Gastroesophageal sphincter (tissue), 4 donors: ENCODE measurements at regions not wholly inside any gene's neighbourhood (a gene's known extent, or its start where the extent isn't known, plus 50 kb on each side); places are given as distances from the start of the nearest gene placed in this dataset.

Experiments
- ATAC-seq: fragments of 150-250 bp; one replicate; pipeline ENCODE4 v1.9.1; 2016; ENCODE audit warnings: mild to moderate bottlenecking, moderate library complexity
- H3K27ac ChIP-seq, 4 donors: fragments of 200-600 bp; sonication (generic) in 3 of 4; 1 replicate in 3 of 4; 2 replicates in 1 of 4; pipeline ENCODE4 v1.5.1; 2016 to 2019
- H3K27me3 ChIP-seq: fragments of 200-600 bp; sonication (generic); one replicate; pipeline ENCODE4 v1.5.1; 2019
- H3K36me3 ChIP-seq, 2 donors: fragments of 200-600 bp; sonication (generic); one replicate each; pipeline ENCODE4 v1.5.1; 2019; ENCODE audit warnings: control low read depth in 1 of 2
- H3K4me1 ChIP-seq, 3 donors: fragments of 200-600 bp; sonication (generic); 1 replicate in 2 of 3; 2 replicates in 1 of 3; pipeline ENCODE4 v1.5.1; 2016 to 2019; ENCODE audit warnings: control low read depth in 2 of 3
- H3K4me3 ChIP-seq, 2 donors: fragments of 200-600 bp; sonication (generic); one replicate each; pipeline ENCODE4 v1.5.1; 2019; ENCODE audit warnings: mild to moderate bottlenecking in 1 of 2, moderate library complexity in 1 of 2
- H3K9me3 ChIP-seq, 3 donors: fragments of 200-600 bp; sonication (generic); one replicate each; pipeline ENCODE4 v1.5.1; 2017 to 2019; ENCODE audit warnings: control low read depth in 2 of 3
- EP300 ChIP-seq: sonication (generic); formaldehyde crosslinking; IDR thresholded peaks from one replicate; pipeline ENCODE4 v1.6.1; 2017; ENCODE audit warnings: antibody characterized with exemption, mild to moderate bottlenecking
- POLR2A ChIP-seq, 2 donors: fragments of 450-650 bp; IDR thresholded peaks; one replicate each; pipeline ENCODE4 v1.6.1; 2017; ENCODE audit warnings: antibody characterized with exemption in 2 of 2, mild to moderate bottlenecking in 2 of 2, moderate library complexity in 1 of 2
- POLR2AphosphoS5 ChIP-seq: sonication (generic); formaldehyde crosslinking; IDR thresholded peaks from one replicate; pipeline ENCODE4 v1.6.1; 2017; ENCODE audit warnings: antibody characterized with exemption
- WGBS, 2 donors: methylation state at CpG; one replicate each; pipeline ENCODE4 v1.1.5; 2018; ENCODE audit warnings: low coverage in 1 of 2; 5-methylcytosine and 5-hydroxymethylcytosine counted together
- TF ChIP-seq, protein P1 (sequence below), 4 experiments: fragments of 200-600 bp in 2 of 4; fragments of 450-650 bp in 2 of 4; sonication (generic) in 1 of 4; IDR thresholded peaks; one replicate each; pipeline ENCODE4 v1.5.1; 2017 to 2019; ENCODE audit warnings: antibody characterized with exemption in 4 of 4, mild to moderate bottlenecking in 2 of 4, moderate library complexity in 2 of 4

DNA sequence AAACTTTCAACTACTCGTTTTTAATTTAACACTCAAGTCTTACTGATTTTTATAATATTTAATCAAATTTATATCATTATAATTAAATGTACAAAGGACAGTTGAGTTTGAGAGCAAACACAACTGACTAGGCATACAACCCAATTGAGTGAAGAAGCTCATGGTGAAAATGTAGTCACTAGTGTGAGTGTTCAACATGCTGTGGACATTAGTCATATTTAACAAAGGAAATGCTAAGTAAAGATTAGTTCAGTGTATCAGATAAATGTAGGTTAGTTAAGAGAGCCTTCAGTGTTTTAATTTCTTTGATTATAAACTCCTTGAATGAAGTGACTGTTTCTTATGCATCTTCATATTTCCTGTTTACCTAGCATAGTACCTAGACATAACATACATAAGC lies 444.2 kb upstream of the GOLIM4 start:
- H3K9me3 ChIP-seq: no peaks in the 10 kb centered on the region
- H3K4me1 ChIP-seq: no peaks in the 10 kb centered on the region
- ATAC-seq: no peak
- H3K36me3 ChIP-seq: no peaks in the 10 kb centered on the region
- H3K4me3 ChIP-seq: no peak overlapping the region
- no peaks in the 10 kb centered on the region for H3K27me3 ChIP-seq
- TF ChIP-seq POLR2A (IDR thresholded peaks at IDR 0.05) (no peak), EP300 (no peak), POLR2AphosphoS5 (no peak)
- TF ChIP-seq, protein P1, sequence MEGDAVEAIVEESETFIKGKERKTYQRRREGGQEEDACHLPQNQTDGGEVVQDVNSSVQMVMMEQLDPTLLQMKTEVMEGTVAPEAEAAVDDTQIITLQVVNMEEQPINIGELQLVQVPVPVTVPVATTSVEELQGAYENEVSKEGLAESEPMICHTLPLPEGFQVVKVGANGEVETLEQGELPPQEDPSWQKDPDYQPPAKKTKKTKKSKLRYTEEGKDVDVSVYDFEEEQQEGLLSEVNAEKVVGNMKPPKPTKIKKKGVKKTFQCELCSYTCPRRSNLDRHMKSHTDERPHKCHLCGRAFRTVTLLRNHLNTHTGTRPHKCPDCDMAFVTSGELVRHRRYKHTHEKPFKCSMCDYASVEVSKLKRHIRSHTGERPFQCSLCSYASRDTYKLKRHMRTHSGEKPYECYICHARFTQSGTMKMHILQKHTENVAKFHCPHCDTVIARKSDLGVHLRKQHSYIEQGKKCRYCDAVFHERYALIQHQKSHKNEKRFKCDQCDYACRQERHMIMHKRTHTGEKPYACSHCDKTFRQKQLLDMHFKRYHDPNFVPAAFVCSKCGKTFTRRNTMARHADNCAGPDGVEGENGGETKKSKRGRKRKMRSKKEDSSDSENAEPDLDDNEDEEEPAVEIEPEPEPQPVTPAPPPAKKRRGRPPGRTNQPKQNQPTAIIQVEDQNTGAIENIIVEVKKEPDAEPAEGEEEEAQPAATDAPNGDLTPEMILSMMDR (IDR thresholded peaks at IDR 0.05): no peak
- WGBS, 2 donors: 38 to 73% methylated on average over 1 of the region's 1 CpG
- H3K27ac ChIP-seq: no peak overlapping the region

DNA sequence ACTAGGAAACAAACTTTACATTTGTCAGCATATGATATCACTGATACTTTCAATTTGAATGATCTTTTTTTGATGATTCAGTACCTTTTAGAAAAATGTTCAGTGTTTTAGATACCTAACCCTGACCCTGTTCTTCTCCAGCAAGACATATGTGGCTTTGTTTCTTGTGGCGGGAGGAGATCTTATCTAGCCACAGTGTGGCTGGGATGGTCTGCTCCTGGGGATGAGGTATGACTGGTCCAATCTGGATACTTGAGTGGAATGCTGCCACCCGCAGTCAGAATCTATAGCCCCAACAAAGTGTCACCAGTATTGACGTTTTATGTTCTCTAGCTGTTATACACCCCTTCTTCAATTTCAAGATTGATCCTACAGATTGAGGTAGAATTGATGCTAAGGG lies 439.0 kb upstream of the GOLIM4 start:
- Histone ChIP-seq H3K27ac (no peak overlapping the region), H3K4me1 (no peaks in the 10 kb centered on the region), H3K36me3 (no peaks in the 10 kb centered on the region), H3K4me3 (no peak overlapping the region), H3K9me3 (no peaks in the 10 kb centered on the region), H3K27me3 (no peaks in the 10 kb centered on the region)
- ATAC-seq: no peak
- 80 to 97% methylated on average over 3 of the region's 3 CpGs for WGBS, 2 donors
- no peak for TF ChIP-seq POLR2AphosphoS5
- no peak for TF ChIP-seq EP300
- TF ChIP-seq POLR2A (IDR thresholded peaks at IDR 0.05): no peak
- TF ChIP-seq, protein P1 (IDR thresholded peaks at IDR 0.05): no peak

DNA sequence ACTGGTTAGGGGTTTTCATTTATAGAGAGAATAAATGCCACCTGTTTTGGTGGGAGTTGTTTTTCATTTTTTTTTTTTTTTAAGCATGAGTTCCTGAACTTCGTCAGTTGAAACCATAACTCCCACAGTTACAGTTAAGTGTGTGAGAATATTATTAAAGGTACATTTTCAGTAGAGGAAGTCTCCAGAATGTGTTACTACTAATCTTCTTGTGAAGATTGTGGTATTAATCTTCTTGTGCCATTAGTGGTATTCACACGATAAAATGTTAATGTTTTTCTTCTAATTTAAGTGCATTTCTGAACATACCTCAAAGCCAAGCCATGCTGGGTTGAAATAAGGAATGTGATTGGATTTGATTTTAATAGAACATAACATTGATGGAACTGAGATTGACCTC lies 437.9 kb upstream of the GOLIM4 start:
- no peak for ATAC-seq
- Histone ChIP-seq H3K36me3 (no peaks in the 10 kb centered on the region), H3K4me1 (no peaks in the 10 kb centered on the region), H3K4me3 (no peak overlapping the region), H3K9me3 (no peaks in the 10 kb centered on the region), H3K27ac (no peak overlapping the region), H3K27me3 (no peaks in the 10 kb centered on the region)
- TF ChIP-seq, protein P1 (IDR thresholded peaks at IDR 0.05): no peak
- WGBS, 2 donors: 78 to 79% methylated on average over 2 of the region's 2 CpGs

DNA sequence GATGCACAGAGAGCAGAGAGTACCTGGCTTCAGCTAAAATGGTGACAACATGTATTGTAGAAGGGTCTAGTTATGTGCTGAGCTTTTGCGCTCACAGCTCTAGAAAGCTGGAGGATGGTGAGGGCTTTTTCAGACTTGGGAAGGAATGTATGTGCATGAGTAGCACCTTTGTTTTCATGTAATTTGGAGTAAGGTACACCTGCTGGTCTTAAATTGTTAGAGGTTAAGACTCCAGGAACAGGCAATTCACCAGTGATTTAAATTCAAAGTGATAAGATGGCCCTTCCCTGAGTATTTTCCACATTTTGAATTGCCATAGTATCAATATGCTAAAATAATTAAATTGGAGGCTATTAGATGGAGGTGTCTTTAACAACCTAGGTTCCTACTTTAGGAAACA lies 436.4 kb upstream of the GOLIM4 start:
- 100% methylated on average over 1 of the region's 1 CpG for WGBS, 2 donors

DNA sequence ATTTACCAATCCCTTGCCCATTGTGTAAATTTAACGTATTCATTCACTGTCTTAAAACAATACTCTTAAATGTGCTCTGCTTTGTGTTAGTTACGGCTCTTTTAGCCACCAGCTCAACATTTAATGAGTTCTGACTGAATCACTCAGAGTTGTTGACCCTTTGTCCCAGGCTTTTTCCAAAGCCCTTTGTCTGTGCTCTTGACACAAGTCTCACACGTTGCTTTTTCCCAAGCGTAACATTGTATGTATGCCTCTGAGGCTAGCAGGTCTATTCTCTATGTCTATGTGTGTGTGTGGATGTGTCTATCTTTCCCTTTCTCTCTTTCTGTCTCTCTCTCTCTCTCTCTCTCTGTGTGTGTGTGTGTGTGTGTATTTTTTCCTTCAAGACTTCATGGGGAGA lies 435.4 kb upstream of the GOLIM4 start:
- Histone ChIP-seq H3K4me3 (no peak overlapping the region), H3K4me1 (no peaks in the 10 kb centered on the region), H3K9me3 (no peaks in the 10 kb centered on the region), H3K36me3 (no peaks in the 10 kb centered on the region), H3K27ac (no peak overlapping the region), H3K27me3 (no peaks in the 10 kb centered on the region)
- ATAC-seq: no peak
- TF ChIP-seq POLR2AphosphoS5: no peak
- TF ChIP-seq POLR2A (IDR thresholded peaks at IDR 0.05): no peak
- no peak for TF ChIP-seq EP300
- TF ChIP-seq, protein P1 (IDR thresholded peaks at IDR 0.05): no peak
- WGBS, 2 donors: 85 to 100% methylated on average over 1 to 4 of the region's 4 CpGs

More for the DNA sequence above, 436.4 kb upstream of the GOLIM4 start:
- Histone ChIP-seq H3K36me3 (no peaks in the 10 kb centered on the region), H3K27ac (no peak overlapping the region), H3K9me3 (no peaks in the 10 kb centered on the region), H3K27me3 (no peaks in the 10 kb centered on the region), H3K4me3 (no peak overlapping the region), H3K4me1 (no peaks in the 10 kb centered on the region)
- TF ChIP-seq POLR2AphosphoS5 (no peak), EP300 (no peak), POLR2A (IDR thresholded peaks at IDR 0.05) (no peak)
- TF ChIP-seq, protein P1 (IDR thresholded peaks at IDR 0.05): no peak
- ATAC-seq: no peak
